Heart right ventricle (tissue), 16 donors: ENCODE measurements at regions not wholly inside any gene's neighbourhood (a gene's known extent, or its start where the extent isn't known, plus 50 kb on each side); places are given as distances from the start of the nearest gene placed in this dataset.

ENCODE experiments used
- ATAC-seq, 8 donors: fragments of 200-7000 bp; cut with Tn5 transposase; one replicate each; pipeline ENCODE4 v1.9.1; 2020; ENCODE audit warnings: mild to moderate bottlenecking in 8 of 8, moderate library complexity in 8 of 8, moderate number of reproducible peaks in 1 of 8
- DNase-seq, 2 donors: peaks; one replicate each; pipeline ENCODE4 v3.0.0-alpha.2; 2020
- H3K27ac ChIP-seq, 10 donors: fragments of 200-600 bp; sonication (generic) in 2 of 10; one replicate each; pipeline versions ENCODE4 v1.5.0 to v1.8.0; 2020 to 2022; ENCODE audit warnings: mild to moderate bottlenecking in 3 of 10
- H3K27me3 ChIP-seq, 7 donors: fragments of 200-600 bp; one replicate each; pipeline ENCODE4 v1.8.0; 2021 to 2022; ENCODE audit warnings: mild to moderate bottlenecking in 2 of 7
- H3K36me3 ChIP-seq, 9 donors: fragments of 200-600 bp; sonication (generic) in 1 of 9; one replicate each; pipeline versions ENCODE4 v1.5.0 to v1.8.0; 2020 to 2022; ENCODE audit warnings: mild to moderate bottlenecking in 2 of 9
- H3K4me1 ChIP-seq, 9 donors: fragments of 200-600 bp; sonication (generic) in 1 of 9; one replicate each; pipeline versions ENCODE4 v1.5.0 to v1.8.0; 2020 to 2022; ENCODE audit warnings: mild to moderate bottlenecking in 4 of 9
- H3K4me3 ChIP-seq, 10 donors: fragments of 200-600 bp; sonication (generic) in 2 of 10; one replicate each; pipeline versions ENCODE4 v1.5.0 to v1.8.0; 2020 to 2022; ENCODE audit warnings: mild to moderate bottlenecking in 7 of 10, moderate library complexity in 2 of 10
- H3K9me3 ChIP-seq, 11 donors: fragments of 200-600 bp in 10 of 11; sonication (generic) in 2 of 11; one replicate each; pipeline versions ENCODE4 v1.5.0 to v1.8.0; 2013 to 2022; ENCODE audit warnings: mild to moderate bottlenecking in 2 of 11, control low read depth in 1 of 11, moderate library complexity in 1 of 11
- CTCF ChIP-seq, 9 donors: fragments of 200-600 bp; sonication (generic) in 2 of 9; IDR thresholded peaks; one replicate each; pipeline versions ENCODE4 v1.5.0 to v1.8.0; 2021 to 2022; ENCODE audit warnings: antibody characterized with exemption in 9 of 9, mild to moderate bottlenecking in 5 of 9, moderate library complexity in 1 of 9
- WGBS, 2 donors: extraction: QIAGEN DNeasy Blood & Tissue Kit; methylation state at CpG; one replicate each; pipeline ENCODE4 v1.1.7; 2013; ENCODE audit warnings: inconsistent platforms in 1 of 2; 5-methylcytosine and 5-hydroxymethylcytosine counted together
- intact Hi-C, 10 donors: fragments of 100-400 bp; cut with DNase I; formaldehyde crosslinking; loops; one replicate each; pipeline versions ENCODE4 v1.11.1 to v1.14.2; 2022
- donor health status: Arrhythmogenic right ventricular cardiomyopathy.
- donor health status: ischemic (EF 13 %, LVEDD 7.1; RV severe dilation, severe dysfunction).
- donor health status: healthy with polysubstance abuse.
- donor health status: DM: no; HTN: yes; CAD: no.
- donor health status: DM: no; HTN: no; CAD: no.
- donor health status: ischemic (EF 25% LVEDD 6.9; RV normal size, moderate dysfunction).
- donor health status: ischemic (EF 25% LVEDD 5.7; RV mildly dilated, moderate dysfunction).
- donor health status: healthy.
- donor health status: DM: yes; HTN: yes; CAD: no.
- donor health status: Ischemic cardiomyopathy.
- donor health status: ischemic (EF 35%, LVEDD 5.7; RV mildly dilated, moderate dysfunction).
- donor health status: nonischemic (EF 11% LVEDD 7.7; RV severe dilation, severe dysfunction).
- donor health status: DM: yes; HTN: yes; CAD: no.
- donor health status: PGD.
- donor health status: ischemic (EF 29% LVEDD 5.4; RV normal size, mild dysfunction).
- donor health status: nonischemic (EF 23%, LVEDD 6.1; RV moderate dilation, normal function).

- ATAC-seq = no peak
- H3K4me3 ChIP-seq = no peak overlapping the region
- no peaks in the 10 kb centered on the region for H3K27me3 ChIP-seq
- H3K9me3 ChIP-seq = no peaks in the 10 kb centered on the region
- intact Hi-C loops = no loop called here
- no peak for TF ChIP-seq CTCF (IDR thresholded peaks at IDR 0.05)
- no peak for DNase-seq
- no peaks in the 10 kb centered on the region for H3K4me1 ChIP-seq
- H3K36me3 ChIP-seq = no peaks in the 10 kb centered on the region
- no peak overlapping the region for H3K27ac ChIP-seq
Measured at GRCh38 chr2:144572977-144573376, 53.1 kb upstream of the ZEB2 start.

- no peak for TF ChIP-seq CTCF (IDR thresholded peaks at IDR 0.05)
- no peak for ATAC-seq
Measured at GRCh38 chr2:144571770-144572169, 51.9 kb upstream of the ZEB2 start.

GRCh38 chr2:144570566-144570965 lies 50.6 kb upstream of the ZEB2 start:
- no peaks in the 10 kb centered on the region for H3K9me3 ChIP-seq
- no peak for TF ChIP-seq CTCF (IDR thresholded peaks at IDR 0.05)
- WGBS, 2 donors = 93 to 94% methylated on average over 3 of the region's 3 CpGs

More at GRCh38 chr2:144571770-144572169, 51.9 kb upstream of the ZEB2 start:
- 58 to 95% methylated on average over 1 of the region's 1 CpG for WGBS, 2 donors
- H3K4me3 ChIP-seq = no peak overlapping the region
- H3K4me1 ChIP-seq = no peaks in the 10 kb centered on the region
- intact Hi-C loops = no loop called here
- no peaks in the 10 kb centered on the region for H3K27me3 ChIP-seq
- no peaks in the 10 kb centered on the region for H3K9me3 ChIP-seq
- no peak for DNase-seq
- no peaks in the 10 kb centered on the region for H3K36me3 ChIP-seq
- H3K27ac ChIP-seq = no peak overlapping the region

More at GRCh38 chr2:144570566-144570965, 50.6 kb upstream of the ZEB2 start:
- no peak overlapping the region for H3K4me3 ChIP-seq
- H3K36me3 ChIP-seq = no peaks in the 10 kb centered on the region
- no peak overlapping the region for H3K27ac ChIP-seq
- intact Hi-C loops = no loop called here
- H3K4me1 ChIP-seq = no peaks in the 10 kb centered on the region
- H3K27me3 ChIP-seq = no peaks in the 10 kb centered on the region
- no peak for ATAC-seq
- DNase-seq = no peak
